Activated CD4-positive, alpha-beta memory T cell treated with anti-CD3 and anti-CD28 coated beads for 36 hours (primary cell): ENCODE measurements at regions not wholly inside any gene's neighbourhood (a gene's known extent, or its start where the extent isn't known, plus 50 kb on each side); places are given as distances from the start of the nearest gene placed in this dataset.

Experiments
- CTCF ChIA-PET: fragments of 350-600 bp; sonication (Branson Sonifier 250); formaldehyde crosslinking; loops from one replicate; lab custom pipeline; 2021; ENCODE audit warnings: antibody characterized with exemption, inconsistent platforms; lab: Charles Lee
- POLR2A ChIA-PET: fragments of 350-600 bp; sonication (Branson Sonifier 250); formaldehyde crosslinking; loops from one replicate; lab custom pipeline; 2021; ENCODE audit warnings: antibody characterized with exemption; lab: Charles Lee
- DNase-seq: peaks from one replicate; pipeline ENCODE4 v3.0.0-alpha.2; 2020
- H3K27ac Mint-ChIP-seq: one replicate; pipeline ENCODE4 v1.8.0; 2021; ENCODE audit warnings: mixed read lengths
- H3K27me3 Mint-ChIP-seq: one replicate; pipeline ENCODE4 v1.8.0; 2021; ENCODE audit warnings: mixed read lengths
- H3K36me3 Mint-ChIP-seq: one replicate; pipeline ENCODE4 v1.8.0; 2021; ENCODE audit warnings: mixed read lengths
- H3K4me1 Mint-ChIP-seq: one replicate; pipeline ENCODE4 v1.8.0; 2021; ENCODE audit warnings: low read depth, mixed read lengths
- H3K4me3 Mint-ChIP-seq: one replicate; pipeline ENCODE4 v1.8.0; 2021; ENCODE audit warnings: mild to moderate bottlenecking, mixed read lengths
- H3K9me3 Mint-ChIP-seq: one replicate; pipeline ENCODE4 v1.8.0; 2021; ENCODE audit warnings: mixed read lengths
- intact Hi-C: fragments of 100-400 bp; cut with micrococcal nuclease; formaldehyde crosslinking; loops from one replicate; pipeline ENCODE4 v1.15.1; 2023

DNA sequence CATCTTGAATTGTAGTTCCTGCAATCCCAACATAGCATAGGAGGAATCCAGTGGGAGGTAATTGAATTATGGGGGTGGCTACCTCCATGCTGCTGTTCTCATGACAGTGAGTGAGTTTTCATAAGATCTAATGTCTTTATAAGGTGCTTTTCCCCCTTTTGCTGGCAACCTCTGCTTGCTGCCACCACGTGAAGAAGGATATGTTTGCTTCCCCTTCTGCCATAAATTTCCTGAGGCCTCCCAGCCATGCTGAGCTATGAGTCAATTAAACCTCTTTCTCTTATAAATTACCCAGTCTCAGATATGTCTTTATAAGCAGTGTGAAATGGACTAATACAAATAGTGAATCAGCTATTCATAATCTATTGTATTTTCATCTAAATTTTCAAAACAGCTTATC is 537.3 kb downstream of the EPHA3 start:
- no peak for DNase-seq
- Mint-ChIP-seq H3K27ac (no peak overlapping the region), H3K9me3 (peaks cover 18% of the 10 kb centered on the region), H3K27me3 (no peaks in the 10 kb centered on the region), H3K36me3 (no peaks in the 10 kb centered on the region), H3K4me3 (no peak overlapping the region), H3K4me1 (no peaks in the 10 kb centered on the region)
- ChIA-PET POLR2A (no interaction called here), CTCF (no interaction called here)
- intact Hi-C loops, result no loop called here

DNA sequence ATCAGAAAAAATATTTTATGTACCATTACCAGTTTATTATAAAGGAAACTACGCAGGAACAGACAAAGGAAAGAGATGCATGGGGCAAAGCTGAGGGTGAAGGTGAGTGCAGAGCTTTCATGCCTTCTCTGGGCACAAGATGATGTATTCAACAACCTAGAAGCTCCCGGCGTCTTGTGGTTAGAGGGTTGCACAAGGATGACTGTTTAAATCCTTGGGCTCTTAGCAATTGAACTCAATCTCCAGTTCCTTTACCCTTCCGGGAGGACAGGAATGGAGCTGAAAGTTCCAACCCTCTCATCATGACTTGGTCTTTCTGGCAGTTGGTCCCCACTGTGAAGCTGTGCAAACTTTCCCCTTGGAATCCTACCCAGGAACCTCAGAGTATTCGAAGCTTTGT is 542.0 kb downstream of the EPHA3 start:
- POLR2A ChIA-PET, result no interaction called here
- intact Hi-C loops, result no loop called here

GRCh38 chr3:89654031-89654430 is 546.6 kb downstream of the EPHA3 start:
- H3K4me1 Mint-ChIP-seq, result no peaks in the 10 kb centered on the region
- peaks cover 24% of the 10 kb centered on the region for H3K9me3 Mint-ChIP-seq
- no peak for DNase-seq
- H3K36me3 Mint-ChIP-seq, result no peaks in the 10 kb centered on the region
- no peak overlapping the region for H3K27ac Mint-ChIP-seq
- ChIA-PET POLR2A (no interaction called here), CTCF (no interaction called here)
- no peaks in the 10 kb centered on the region for H3K27me3 Mint-ChIP-seq
- intact Hi-C loops, result no loop called here
- no peak overlapping the region for H3K4me3 Mint-ChIP-seq

More for the DNA sequence above, 542.0 kb downstream of the EPHA3 start:
- no peak overlapping the region for H3K27ac Mint-ChIP-seq
- no peaks in the 10 kb centered on the region for H3K4me1 Mint-ChIP-seq
- no peaks in the 10 kb centered on the region for H3K27me3 Mint-ChIP-seq
- no peak for DNase-seq
- no peaks in the 10 kb centered on the region for H3K36me3 Mint-ChIP-seq
- CTCF ChIA-PET, result no interaction called here
- peaks cover 10% of the 10 kb centered on the region for H3K9me3 Mint-ChIP-seq
- no peak overlapping the region for H3K4me3 Mint-ChIP-seq

DNA sequence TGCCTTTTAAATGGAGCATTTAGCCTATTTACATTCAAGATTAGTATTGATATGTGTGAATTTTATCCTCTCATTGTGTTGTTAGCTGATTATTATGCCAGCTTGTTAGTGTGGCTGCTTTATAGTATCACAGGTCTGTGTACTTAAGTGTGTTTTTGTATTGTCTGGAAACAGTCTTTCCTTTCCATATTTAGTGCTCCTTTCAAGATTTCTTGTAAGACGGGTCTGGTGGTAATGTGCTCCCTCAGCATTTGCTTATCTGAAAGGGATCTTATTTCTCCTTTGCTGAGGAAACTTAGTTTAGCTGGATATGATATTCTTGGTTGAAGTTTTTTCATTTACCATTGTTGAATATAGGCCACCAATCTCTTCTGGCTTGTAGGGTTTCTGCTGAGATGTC is 549.0 kb downstream of the EPHA3 start:
- no peaks in the 10 kb centered on the region for H3K4me1 Mint-ChIP-seq
- no peak overlapping the region for H3K4me3 Mint-ChIP-seq
- H3K9me3 Mint-ChIP-seq, result peaks cover 22% of the 10 kb centered on the region
- H3K36me3 Mint-ChIP-seq, result no peaks in the 10 kb centered on the region
- ChIA-PET POLR2A (no interaction called here), CTCF (interaction anchor here (0.6 kb wide), 1 partner anchor 786 kb away, joined by 3 read pairs; no protein-coding TSS in a partner anchor)
- intact Hi-C loops, result no loop called here
- no peak overlapping the region for H3K27ac Mint-ChIP-seq
- no peaks in the 10 kb centered on the region for H3K27me3 Mint-ChIP-seq
- no peak for DNase-seq

DNA sequence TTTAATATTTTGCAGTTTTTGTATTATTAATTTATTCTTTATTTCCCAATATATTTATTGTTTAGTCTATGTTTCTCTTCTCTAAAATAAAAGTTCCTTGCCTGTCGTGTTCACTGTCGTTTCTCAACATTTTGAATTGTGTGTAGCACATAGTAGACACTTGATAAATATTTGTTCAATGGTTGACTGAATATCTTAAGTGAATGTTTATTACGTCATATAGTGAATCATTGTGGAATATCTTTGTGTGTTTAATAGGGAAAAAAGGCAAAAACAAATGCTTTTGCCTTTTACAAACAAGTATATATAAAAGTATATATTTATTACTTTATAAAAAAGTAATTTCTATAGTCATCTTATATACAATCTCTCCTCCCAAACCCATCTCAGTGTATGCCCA is 572.3 kb downstream of the EPHA3 start:
- Mint-ChIP-seq H3K27ac (no peak overlapping the region), H3K36me3 (no peaks in the 10 kb centered on the region), H3K9me3 (peaks cover 14% of the 10 kb centered on the region), H3K4me3 (no peak overlapping the region), H3K4me1 (no peaks in the 10 kb centered on the region), H3K27me3 (no peaks in the 10 kb centered on the region)
- DNase-seq, result no peak
- intact Hi-C loops, result no loop called here
- ChIA-PET POLR2A (no interaction called here), CTCF (no interaction called here)

DNA sequence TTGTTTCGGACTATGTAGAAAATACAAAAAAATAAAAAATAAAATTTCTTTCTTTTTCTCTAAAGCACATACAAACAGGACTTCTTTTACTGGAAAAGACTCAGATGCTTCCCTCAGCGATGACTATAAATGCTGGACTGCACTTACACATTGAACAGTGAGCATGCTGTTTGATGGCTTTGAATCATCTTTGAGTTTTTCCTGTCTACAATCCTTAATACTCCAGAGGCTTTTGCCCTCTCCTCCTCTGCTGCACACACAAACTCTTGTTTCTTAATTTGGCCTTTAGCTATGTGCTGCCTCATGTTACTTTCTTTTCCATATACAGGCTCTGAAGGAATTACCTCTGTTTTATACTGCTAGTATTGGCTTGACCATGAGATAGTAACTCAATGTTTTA is 575.1 kb downstream of the EPHA3 start:
- no peaks in the 10 kb centered on the region for H3K27me3 Mint-ChIP-seq
- no peak overlapping the region for H3K27ac Mint-ChIP-seq
- H3K4me1 Mint-ChIP-seq, result no peaks in the 10 kb centered on the region
- H3K4me3 Mint-ChIP-seq, result no peak overlapping the region
- ChIA-PET POLR2A (no interaction called here), CTCF (no interaction called here)
- no peak for DNase-seq
- intact Hi-C loops, result no loop called here
- no peaks in the 10 kb centered on the region for H3K36me3 Mint-ChIP-seq
- peaks cover 17% of the 10 kb centered on the region for H3K9me3 Mint-ChIP-seq

DNA sequence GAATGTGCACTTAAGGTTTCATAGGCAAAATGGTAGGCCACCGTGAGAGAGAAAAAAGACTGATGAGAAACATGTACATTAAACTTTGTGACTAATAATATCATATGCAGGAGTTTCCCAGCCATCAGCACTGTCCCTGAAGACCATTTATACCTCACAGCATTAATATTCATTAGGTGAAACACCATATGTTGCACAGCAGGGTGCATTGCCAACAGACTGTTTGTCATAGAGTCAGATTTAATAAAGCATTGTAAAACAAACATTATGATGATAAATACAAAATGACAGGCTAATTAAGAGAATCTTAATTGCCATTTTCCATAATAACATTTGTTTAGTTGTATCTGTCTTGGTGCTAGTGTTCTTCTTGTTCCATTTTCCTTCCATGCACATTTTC is 578.3 kb downstream of the EPHA3 start:
- CTCF ChIA-PET, result no interaction called here
- Mint-ChIP-seq H3K9me3 (peaks cover 10% of the 10 kb centered on the region), H3K27me3 (no peaks in the 10 kb centered on the region), H3K36me3 (no peaks in the 10 kb centered on the region), H3K4me1 (no peaks in the 10 kb centered on the region), H3K27ac (no peak overlapping the region), H3K4me3 (no peak overlapping the region)
- POLR2A ChIA-PET, result no interaction called here
- no peak for DNase-seq
- intact Hi-C loops, result no loop called here

- H3K9me3 Mint-ChIP-seq, result peaks cover 8% of the 10 kb centered on the region
- no peaks in the 10 kb centered on the region for H3K4me1 Mint-ChIP-seq
- no peaks in the 10 kb centered on the region for H3K27me3 Mint-ChIP-seq
- no peak for DNase-seq
- POLR2A ChIA-PET, result no interaction called here
- CTCF ChIA-PET, result no interaction called here
- H3K4me3 Mint-ChIP-seq, result no peak overlapping the region
- intact Hi-C loops, result no loop called here
- H3K36me3 Mint-ChIP-seq, result no peaks in the 10 kb centered on the region
- H3K27ac Mint-ChIP-seq, result no peak overlapping the region
These were observed 583.2 kb downstream of the EPHA3 start for GRCh38 chr3:89690646-89691045.

GRCh38 chr3:89692601-89693000 is 585.2 kb downstream of the EPHA3 start:
- H3K4me1 Mint-ChIP-seq, result no peaks in the 10 kb centered on the region
- no peak overlapping the region for H3K27ac Mint-ChIP-seq
- POLR2A ChIA-PET, result no interaction called here
- no peak overlapping the region for H3K4me3 Mint-ChIP-seq
- CTCF ChIA-PET, result no interaction called here
- H3K36me3 Mint-ChIP-seq, result no peaks in the 10 kb centered on the region
- peaks cover 6% of the 10 kb centered on the region for H3K9me3 Mint-ChIP-seq
- DNase-seq, result no peak
- intact Hi-C loops, result no loop called here
- no peaks in the 10 kb centered on the region for H3K27me3 Mint-ChIP-seq

- ChIA-PET CTCF (no interaction called here), POLR2A (no interaction called here)
- no peak for DNase-seq
- intact Hi-C loops, result no loop called here
- Mint-ChIP-seq H3K4me1 (no peaks in the 10 kb centered on the region), H3K4me3 (no peak overlapping the region), H3K36me3 (no peaks in the 10 kb centered on the region), H3K27me3 (no peaks in the 10 kb centered on the region), H3K9me3 (peaks cover 33% of the 10 kb centered on the region), H3K27ac (no peak overlapping the region)
These were observed 590.0 kb downstream of the EPHA3 start for GRCh38 chr3:89697321-89697916.

- Mint-ChIP-seq H3K4me1 (no peaks in the 10 kb centered on the region), H3K36me3 (no peaks in the 10 kb centered on the region), H3K4me3 (no peak overlapping the region), H3K27ac (no peak overlapping the region), H3K27me3 (no peaks in the 10 kb centered on the region), H3K9me3 (peaks cover 36% of the 10 kb centered on the region)
- CTCF ChIA-PET, result no interaction called here
- POLR2A ChIA-PET, result no interaction called here
- intact Hi-C loops, result no loop called here
- DNase-seq, result no peak
These were observed 590.9 kb downstream of the EPHA3 start for GRCh38 chr3:89698208-89698830.

DNA sequence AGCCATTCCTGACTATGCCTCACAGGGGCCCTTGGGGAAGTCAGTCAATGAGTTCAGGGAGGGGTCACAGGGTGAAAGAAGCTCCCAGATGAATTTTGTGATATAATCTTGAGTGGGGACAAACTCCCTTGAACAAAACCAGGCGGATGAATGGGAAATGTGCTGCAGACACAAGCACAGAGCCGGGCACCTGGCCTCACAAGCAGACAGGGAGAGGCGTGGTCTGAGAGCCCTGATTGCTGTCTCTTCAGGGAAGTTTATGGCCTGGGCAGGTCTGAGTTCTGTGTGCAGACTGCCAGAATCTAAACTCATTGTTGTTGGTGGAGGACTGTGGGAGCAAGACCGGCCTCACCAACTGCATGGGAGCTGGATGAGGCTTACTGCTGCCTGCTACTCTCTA is 591.8 kb downstream of the EPHA3 start:
- no peak overlapping the region for H3K4me3 Mint-ChIP-seq

DNA sequence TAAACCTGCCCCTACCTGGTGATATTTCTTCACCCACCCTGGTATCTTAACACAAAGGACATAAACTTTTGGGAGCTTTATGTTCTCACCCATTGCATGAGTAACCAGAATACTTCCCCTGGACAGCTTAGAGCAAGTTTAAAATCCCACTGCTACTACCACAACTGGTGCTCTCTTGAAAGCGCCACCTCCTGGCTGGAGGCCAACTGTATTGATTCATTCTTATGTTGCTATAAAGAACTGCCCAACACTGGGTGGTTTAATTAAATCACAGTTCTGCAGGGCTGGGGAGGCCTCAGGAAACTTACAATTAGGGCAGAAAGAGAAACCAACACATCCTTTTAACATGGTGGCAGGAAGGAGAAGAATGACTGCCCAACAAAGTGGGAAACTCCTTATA is 592.4 kb downstream of the EPHA3 start:
- Mint-ChIP-seq H3K9me3 (peaks cover 39% of the 10 kb centered on the region), H3K27me3 (no peaks in the 10 kb centered on the region), H3K36me3 (no peaks in the 10 kb centered on the region), H3K4me1 (no peaks in the 10 kb centered on the region), H3K27ac (no peak overlapping the region), H3K4me3 (no peak overlapping the region)
- CTCF ChIA-PET, result no interaction called here
- no peak for DNase-seq
- POLR2A ChIA-PET, result no interaction called here
- intact Hi-C loops, result no loop called here

More for the DNA sequence above, 591.8 kb downstream of the EPHA3 start:
- H3K36me3 Mint-ChIP-seq, result no peaks in the 10 kb centered on the region
- DNase-seq, result no peak
- CTCF ChIA-PET, result no interaction called here
- H3K9me3 Mint-ChIP-seq, result peaks cover 35% of the 10 kb centered on the region
- POLR2A ChIA-PET, result no interaction called here
- no peaks in the 10 kb centered on the region for H3K4me1 Mint-ChIP-seq
- intact Hi-C loops, result no loop called here
- no peaks in the 10 kb centered on the region for H3K27me3 Mint-ChIP-seq
- H3K27ac Mint-ChIP-seq, result no peak overlapping the region
